Large intestine (tissue), 3 donors: ENCODE measurements at regions not wholly inside any gene's neighbourhood (a gene's known extent, or its start where the extent isn't known, plus 50 kb on each side); places are given as distances from the start of the nearest gene placed in this dataset.
A peak's percentile ranks its signal among the peaks of the same experiment; 100 is the strongest.

Experiments used
- DNase-seq, 2 donors: peaks; one replicate each; pipeline versions ENCODE4 v3.0.0 to v3.0.0-alpha.2; 2013
- H3K27ac ChIP-seq: one replicate; pipeline ENCODE4 v1.5.1; 2013; ENCODE audit warnings: low read length
- H3K27me3 ChIP-seq: 2 replicates; pipeline ENCODE4 v1.6.1; 2013; ENCODE audit warnings: low read length; ENCODE audit not compliant: control insufficient read depth, insufficient read depth
- H3K36me3 ChIP-seq: 2 replicates; pipeline ENCODE4 v1.6.1; 2013; ENCODE audit warnings: low read length; ENCODE audit not compliant: control insufficient read depth, insufficient read depth
- H3K4me1 ChIP-seq: one replicate; pipeline ENCODE4 v1.6.1; 2013; ENCODE audit warnings: low read length; ENCODE audit not compliant: control insufficient read depth, insufficient read depth
- H3K4me3 ChIP-seq: one replicate; pipeline ENCODE4 v1.5.1; 2013; ENCODE audit warnings: low read length
- H3K9me3 ChIP-seq: one replicate; pipeline ENCODE4 v1.6.1; 2013; ENCODE audit warnings: mild to moderate bottlenecking, low read depth, low read length, moderate library complexity; ENCODE audit not compliant: control insufficient read depth
- WGBS: methylation state at CpG from one replicate; pipeline ENCODE4 v1.1.5; 2013; ENCODE audit warnings: low lambda C conversion rate; ENCODE audit not compliant: insufficient coverage; 5-methylcytosine and 5-hydroxymethylcytosine counted together

DNA sequence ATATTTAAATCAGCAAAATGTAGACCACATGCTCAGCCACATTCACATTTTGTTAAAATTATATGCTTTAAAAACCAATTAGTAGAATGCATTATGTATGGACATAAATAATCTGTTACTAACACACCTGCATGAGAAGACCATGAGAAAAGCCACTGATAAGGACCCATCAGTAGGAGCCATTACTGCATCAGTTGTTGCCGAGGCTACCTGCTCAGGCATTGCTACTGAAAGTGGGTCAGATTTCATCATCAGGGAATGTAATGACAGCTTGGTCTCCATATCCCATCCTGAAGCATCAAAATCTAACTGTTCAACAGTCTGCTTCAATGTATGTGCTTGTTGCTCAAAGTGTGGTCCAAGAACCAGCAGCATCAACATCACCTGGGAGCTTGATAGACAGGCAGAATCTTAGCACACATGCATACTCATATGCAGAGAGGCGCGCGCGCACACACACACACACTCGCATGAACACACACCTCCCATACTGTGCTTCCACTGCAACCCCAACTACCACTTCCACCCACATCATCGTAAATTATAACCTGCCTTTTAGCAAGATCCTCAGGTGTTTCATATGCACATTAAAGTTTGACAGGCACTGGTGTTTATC lies 72.4 kb upstream of the FOXB1 start:
- Histone ChIP-seq H3K27me3 (peaks cover 9% of the 10 kb centered on the region), H3K4me1 (no peaks in the 10 kb centered on the region), H3K9me3 (no peaks in the 10 kb centered on the region), H3K4me3 (no peak overlapping the region), H3K36me3 (no peaks in the 10 kb centered on the region), H3K27ac (no peak overlapping the region)
- 84% methylated on average over 2 of the region's 7 CpGs for WGBS
- no peak for DNase-seq

GRCh38 chr15:59924812-59925522 lies 79.1 kb upstream of the FOXB1 start:
- Histone ChIP-seq H3K36me3 (no peaks in the 10 kb centered on the region), H3K27me3 (peaks cover 2% of the 10 kb centered on the region), H3K9me3 (no peaks in the 10 kb centered on the region), H3K4me3 (no peak overlapping the region), H3K27ac (no peak overlapping the region), H3K4me1 (no peaks in the 10 kb centered on the region)
- 50% methylated on average over 2 of the region's 8 CpGs for WGBS
- DNase-seq, result no peak

GRCh38 chr15:59924096-59924495 lies 80.0 kb upstream of the FOXB1 start:
- H3K9me3 ChIP-seq, result no peaks in the 10 kb centered on the region
- no peak overlapping the region for H3K4me3 ChIP-seq
- no peaks in the 10 kb centered on the region for H3K36me3 ChIP-seq
- WGBS, result 60% methylated on average over 1 of the region's 6 CpGs
- no peak overlapping the region for H3K27ac ChIP-seq
- DNase-seq, result no peak
- H3K27me3 ChIP-seq, result peaks cover 2% of the 10 kb centered on the region
- no peaks in the 10 kb centered on the region for H3K4me1 ChIP-seq

- Histone ChIP-seq H3K36me3 (no peaks in the 10 kb centered on the region), H3K4me1 (no peaks in the 10 kb centered on the region), H3K4me3 (no peak overlapping the region), H3K27ac (no peak overlapping the region), H3K27me3 (peaks cover 2% of the 10 kb centered on the region), H3K9me3 (no peaks in the 10 kb centered on the region)
- WGBS, result no CpG with 5 or more reads among the region's 4 CpGs
- no peak for DNase-seq
Measured at GRCh38 chr15:59923508-59923907, 80.6 kb upstream of the FOXB1 start.

DNA sequence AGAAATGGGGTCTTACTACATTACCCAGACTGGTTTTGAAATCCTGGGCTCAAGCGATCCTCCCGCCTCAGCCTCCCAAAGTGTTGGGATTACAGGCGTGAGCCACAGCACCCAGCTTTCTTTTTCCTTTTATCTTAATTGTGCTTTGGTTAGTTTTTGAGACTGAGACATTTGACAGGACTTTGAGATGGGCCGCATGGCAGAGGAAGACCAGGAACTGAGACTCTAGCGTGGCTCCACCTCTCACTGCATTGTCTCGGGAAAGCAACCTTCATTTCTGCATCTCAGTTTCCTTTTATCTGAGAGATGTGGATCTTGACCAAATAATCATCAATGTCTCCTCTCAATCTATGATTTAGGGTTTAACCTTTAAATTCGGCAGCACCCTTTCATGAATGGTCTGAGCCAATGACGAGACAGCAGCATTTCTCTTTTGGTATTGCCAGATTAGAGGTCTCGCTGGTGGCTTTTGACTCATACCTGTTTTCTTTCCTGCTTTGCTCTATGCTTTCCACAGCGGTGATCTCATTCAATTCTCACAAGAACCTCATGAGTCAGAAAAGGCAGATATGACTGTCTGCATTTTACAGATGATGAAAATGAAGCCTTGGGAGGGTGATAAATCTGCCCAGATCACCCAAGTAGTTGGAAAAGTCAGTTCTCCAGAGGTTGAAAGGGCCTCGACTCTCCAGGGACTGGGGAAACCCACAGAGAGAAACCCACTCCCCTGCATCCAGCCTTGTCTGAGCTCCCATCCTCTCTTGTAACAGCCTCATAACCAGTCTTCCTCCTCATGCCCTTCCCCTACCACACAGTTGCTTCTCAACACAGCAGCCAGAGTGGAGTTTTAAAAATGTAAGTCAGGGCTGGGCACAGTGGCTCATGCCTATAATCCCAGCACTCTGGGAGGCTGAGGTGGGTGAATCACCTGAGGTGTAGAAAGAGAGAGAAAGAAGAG lies 84.8 kb upstream of the FOXB1 start:
- no peak for DNase-seq
- H3K9me3 ChIP-seq, result no peaks in the 10 kb centered on the region
- no peak overlapping the region for H3K4me3 ChIP-seq
- H3K27me3 ChIP-seq, result peaks cover 4% of the 10 kb centered on the region
- no peaks in the 10 kb centered on the region for H3K36me3 ChIP-seq
- 75% methylated on average over 1 of the region's 11 CpGs for WGBS
- H3K4me1 ChIP-seq, result no peaks in the 10 kb centered on the region
- no peak overlapping the region for H3K27ac ChIP-seq

DNA sequence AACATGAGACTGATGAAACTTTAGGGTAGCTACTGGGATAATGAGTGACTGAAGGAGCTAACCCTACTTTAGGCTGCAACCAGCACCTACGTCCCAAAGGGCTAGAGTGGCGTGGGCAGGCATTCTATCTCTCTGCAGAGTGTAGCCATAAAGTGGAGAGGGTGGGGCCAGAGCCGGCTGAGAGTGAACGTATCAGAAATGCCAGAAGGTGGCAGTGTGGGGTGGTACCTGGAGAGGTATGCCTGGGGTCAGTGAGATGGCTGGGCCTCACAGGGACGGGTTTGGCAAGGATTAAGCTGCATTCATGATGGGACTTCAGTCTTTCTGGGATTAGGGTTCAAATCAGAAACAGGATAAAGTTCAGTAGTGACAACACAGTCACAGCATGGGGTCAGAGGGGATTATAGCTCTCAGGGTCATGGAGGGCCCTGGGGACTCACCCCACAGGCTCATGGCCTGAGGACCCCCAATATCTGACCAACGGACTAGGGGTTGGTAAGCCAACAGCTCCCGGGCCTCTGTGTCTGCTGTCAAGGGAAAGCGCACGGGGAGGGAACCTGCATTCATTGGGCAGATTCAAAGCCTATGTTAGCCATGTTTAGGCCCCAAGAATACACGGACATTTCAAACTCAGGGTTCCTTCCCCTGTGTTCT lies 86.5 kb upstream of the FOXB1 start:
- peaks cover 2% of the 10 kb centered on the region for H3K27me3 ChIP-seq
- H3K9me3 ChIP-seq, result no peaks in the 10 kb centered on the region
- peak; percentile 28 to 50 for DNase-seq
- H3K27ac ChIP-seq, result no peak overlapping the region
- H3K4me3 ChIP-seq, result no peak overlapping the region
- 40% methylated on average over 1 of the region's 10 CpGs for WGBS
- H3K4me1 ChIP-seq, result no peaks in the 10 kb centered on the region
- no peaks in the 10 kb centered on the region for H3K36me3 ChIP-seq

DNA sequence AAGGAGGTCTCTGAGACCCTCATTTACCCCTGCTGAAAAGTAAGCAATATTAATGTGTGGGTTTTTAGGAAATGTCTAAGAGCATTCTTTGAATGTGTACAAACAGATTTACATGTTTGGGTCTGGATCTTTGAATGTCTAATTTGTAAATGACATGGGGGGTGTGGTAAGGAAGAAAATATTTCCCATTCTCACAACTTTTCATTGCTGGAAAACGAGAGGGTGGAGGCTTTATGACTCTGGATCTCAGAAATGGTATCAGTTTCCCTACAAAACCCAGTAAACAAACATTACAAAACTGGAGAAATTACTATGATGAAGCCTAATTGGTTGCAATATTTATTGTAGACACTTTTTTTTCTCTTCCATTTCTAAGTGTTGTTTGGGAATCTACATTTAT lies 98.1 kb upstream of the FOXB1 start:
- no peak for DNase-seq
- no CpG with 5 or more reads among the region's 1 CpG for WGBS
- Histone ChIP-seq H3K4me1 (no peaks in the 10 kb centered on the region), H3K27ac (no peak overlapping the region), H3K36me3 (no peaks in the 10 kb centered on the region), H3K27me3 (peaks cover 21% of the 10 kb centered on the region), H3K9me3 (no peaks in the 10 kb centered on the region), H3K4me3 (no peak overlapping the region)

- no peaks in the 10 kb centered on the region for H3K9me3 ChIP-seq
- H3K27ac ChIP-seq, result no peak overlapping the region
- H3K4me3 ChIP-seq, result no peak overlapping the region
- no peaks in the 10 kb centered on the region for H3K36me3 ChIP-seq
- peaks cover 21% of the 10 kb centered on the region for H3K27me3 ChIP-seq
- WGBS, result 31% methylated on average over 2 of the region's 4 CpGs
- DNase-seq, result no peak
- no peaks in the 10 kb centered on the region for H3K4me1 ChIP-seq
Measured at GRCh38 chr15:59905176-59905575, 98.9 kb upstream of the FOXB1 start.

GRCh38 chr15:59904450-59905135 lies 99.5 kb upstream of the FOXB1 start:
- Histone ChIP-seq H3K4me3 (no peak overlapping the region), H3K4me1 (no peaks in the 10 kb centered on the region), H3K9me3 (no peaks in the 10 kb centered on the region), H3K27ac (no peak overlapping the region), H3K36me3 (no peaks in the 10 kb centered on the region), H3K27me3 (peaks cover 17% of the 10 kb centered on the region)
- DNase-seq, result no peak
- WGBS, result 40% methylated on average over 1 of the region's 17 CpGs
